Fibroblast of lung (primary cell): ENCODE measurements at regions not wholly inside any gene's neighbourhood (a gene's known extent, or its start where the extent isn't known, plus 50 kb on each side); places are given as distances from the start of the nearest gene placed in this dataset.

ENCODE experiments used
- EZH2 ChIP-seq: IDR thresholded peaks from 2 replicates; pipeline ENCODE4 v1.5.1; 2012; ENCODE audit warnings: low read length, control low read depth, mild to moderate bottlenecking; ENCODE audit errors: missing control alignments
- TF ChIP-seq, protein P1 (sequence below), 2 donors: IDR thresholded peaks in 1 of 2; conservative IDR thresholded peaks in 1 of 2; 1 replicate in 1 of 2; 2 replicates in 1 of 2; pipeline ENCODE4 v1.5.1; 2011 to 2012; ENCODE audit warnings: low read length in 2 of 2, control low read depth in 1 of 2, inconsistent platforms in 1 of 2, low read depth in 1 of 2, mild to moderate bottlenecking in 1 of 2

DNA sequence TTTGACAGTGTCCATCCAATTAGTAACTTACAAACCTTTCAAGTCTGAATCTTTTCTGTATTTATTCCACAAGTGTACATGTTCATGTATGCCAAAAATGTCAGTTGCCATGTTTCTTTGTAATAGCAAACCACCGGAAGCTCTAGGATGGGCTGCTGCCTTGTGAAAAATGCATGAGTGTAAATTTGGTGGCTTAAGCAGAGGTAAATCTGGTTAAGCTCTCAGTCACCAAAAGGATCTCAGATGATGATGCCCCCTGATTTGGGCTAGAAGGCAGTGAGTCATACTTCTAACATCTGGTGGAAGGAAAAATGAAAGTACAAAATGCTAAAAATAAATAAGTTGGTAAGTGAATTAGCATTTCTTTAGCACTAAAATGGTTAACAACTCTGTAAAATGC lies 567.5 kb downstream of the ELAVL2 start:
- TF ChIP-seq, protein P1, sequence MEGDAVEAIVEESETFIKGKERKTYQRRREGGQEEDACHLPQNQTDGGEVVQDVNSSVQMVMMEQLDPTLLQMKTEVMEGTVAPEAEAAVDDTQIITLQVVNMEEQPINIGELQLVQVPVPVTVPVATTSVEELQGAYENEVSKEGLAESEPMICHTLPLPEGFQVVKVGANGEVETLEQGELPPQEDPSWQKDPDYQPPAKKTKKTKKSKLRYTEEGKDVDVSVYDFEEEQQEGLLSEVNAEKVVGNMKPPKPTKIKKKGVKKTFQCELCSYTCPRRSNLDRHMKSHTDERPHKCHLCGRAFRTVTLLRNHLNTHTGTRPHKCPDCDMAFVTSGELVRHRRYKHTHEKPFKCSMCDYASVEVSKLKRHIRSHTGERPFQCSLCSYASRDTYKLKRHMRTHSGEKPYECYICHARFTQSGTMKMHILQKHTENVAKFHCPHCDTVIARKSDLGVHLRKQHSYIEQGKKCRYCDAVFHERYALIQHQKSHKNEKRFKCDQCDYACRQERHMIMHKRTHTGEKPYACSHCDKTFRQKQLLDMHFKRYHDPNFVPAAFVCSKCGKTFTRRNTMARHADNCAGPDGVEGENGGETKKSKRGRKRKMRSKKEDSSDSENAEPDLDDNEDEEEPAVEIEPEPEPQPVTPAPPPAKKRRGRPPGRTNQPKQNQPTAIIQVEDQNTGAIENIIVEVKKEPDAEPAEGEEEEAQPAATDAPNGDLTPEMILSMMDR (conservative IDR thresholded peaks at IDR 0.05 in 1 of 2, IDR thresholded peaks at IDR 0.05 in 1 of 2; ENCODE audit: low read depth in 1 of 2, low read length in 2 of 2), result no peak
- TF ChIP-seq EZH2, result no peak
